ENCODE measurements at regions not wholly inside any gene's neighbourhood (a gene's known extent, or its start where the extent isn't known, plus 50 kb on each side); places are given as distances from the start of the nearest gene placed in this dataset.

DNA sequence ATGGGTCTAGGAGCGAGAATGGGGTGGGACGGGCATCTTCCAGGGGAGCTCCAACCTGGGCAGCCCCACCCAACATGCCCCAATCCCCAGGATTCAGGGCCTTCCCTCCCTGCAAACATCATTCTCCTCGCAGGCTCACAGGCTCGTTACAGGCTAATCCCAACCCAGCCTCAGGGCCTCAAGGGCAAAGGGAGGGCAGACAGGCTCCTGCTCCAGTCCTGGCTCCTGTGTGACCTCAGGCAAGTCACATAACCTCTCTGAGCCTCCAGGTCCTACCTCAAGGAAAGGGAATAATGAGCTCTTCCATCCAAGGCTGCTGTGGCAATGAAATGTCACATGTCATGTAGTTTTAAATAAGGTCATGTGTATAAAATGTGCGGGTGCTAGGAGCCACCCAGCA lies 186.5 kb upstream of the TNRC6C start:
- H3K27ac ChIP-seq (ENCODE audit: extremely low read length, insufficient read depth, low read length): no peak overlapping the region
- WGBS (ENCODE audit: low lambda C conversion rate): 32% methylated on average over 3 of the region's 5 CpGs
- no peak overlapping the region for H3K4me2 ChIP-seq (ENCODE audit: low read depth, low read length)
- H3K9ac ChIP-seq (ENCODE audit: insufficient read depth, low read depth, low read length): no peak overlapping the region
- no peaks in the 10 kb centered on the region for H3K4me1 ChIP-seq (ENCODE audit: insufficient read depth, low read length)
- ATAC-seq (no peak), DNase-seq (ENCODE audit: low spot score) (no peak), FAIRE-seq (no peak)
- H3K4me3 ChIP-seq (replicated peaks in 1 of 3; ENCODE audit: insufficient read depth in 1 of 3, low read depth in 2 of 3, low read length in 3 of 3): no peak overlapping the region
- no TSS peak for BruUV-seq (replicated peaks)
- POLR2A ChIA-PET: no interaction called here
- H4K20me1 ChIP-seq (ENCODE audit: insufficient read depth, low read length): no peaks in the 10 kb centered on the region
- peaks cover 8 to 81% of the 10 kb centered on the region in 2 experiments for H3K27me3 ChIP-seq (ENCODE audit: control insufficient read depth in 1 of 2, insufficient read depth in 2 of 2, low read length in 2 of 2)
- H3K79me2 ChIP-seq (ENCODE audit: insufficient read depth, low read length): no peaks in the 10 kb centered on the region
- intact Hi-C loops (cut with micrococcal nuclease; ENCODE audit: unreplicated experiment): loop anchor here (1.0 to 10.0 kb wide), 2 partner anchors 21 to 233 kb away; no protein-coding TSS in a partner anchor
- TF ChIP-seq LBX2 (CRISPR knock-in tag; IDR thresholded peaks at IDR 0.05; ENCODE audit: borderline replicate concordance) (no peak), ZNF768 (CRISPR knock-in tag; IDR thresholded peaks at IDR 0.05) (peak; percentile 90), ZNF569 (CRISPR knock-in tag; IDR thresholded peaks at IDR 0.05; ENCODE audit: borderline replicate concordance) (no peak), SRY (CRISPR knock-in tag; IDR thresholded peaks at IDR 0.05) (0 out of 2 replicates have a peak, but pooled peaks have one; percentile 32), NAIF1 (CRISPR knock-in tag; IDR thresholded peaks at IDR 0.05; ENCODE audit: borderline replicate concordance) (no peak)
- CTCF ChIA-PET (ENCODE audit: low intra/inter-chr PET ratio, low total read pairs): no interaction called here
- no peaks in the 10 kb centered on the region for H3K36me3 ChIP-seq (replicated peaks in 1 of 2; ENCODE audit: control insufficient read depth in 1 of 2, insufficient read depth in 2 of 2, low read length in 2 of 2)
- H2AFZ ChIP-seq (ENCODE audit: low read length): no peak overlapping the region
- H3K9me3 ChIP-seq (ENCODE audit: low read length): no peaks in the 10 kb centered on the region
- in situ Hi-C loops (cut with HindIII; ENCODE audit: extremely low pct_ligation_motif_present, low pct_unique_long_range_greater_than_20kb): no loop called here

GRCh38 chr17:77772461-77772897 lies 186.0 kb upstream of the TNRC6C start:
- peak overlapping the region; percentile 25; the same call in 1 of the 2 replicates for H3K4me2 ChIP-seq (ENCODE audit: low read depth, low read length)
- POLR2A ChIA-PET: no interaction called here
- intact Hi-C loops (cut with micrococcal nuclease; ENCODE audit: unreplicated experiment) (loop anchor here (1.0 to 10.0 kb wide), 2 partner anchors 21 to 232 kb away; no protein-coding TSS in a partner anchor), in situ Hi-C loops (cut with HindIII; ENCODE audit: extremely low pct_ligation_motif_present, low pct_unique_long_range_greater_than_20kb) (no loop called here)
- BruUV-seq (replicated peaks): no TSS peak
- H3K9ac ChIP-seq (ENCODE audit: insufficient read depth, low read depth, low read length): no peak overlapping the region
- CTCF ChIA-PET (ENCODE audit: low intra/inter-chr PET ratio, low total read pairs): no interaction called here
- H4K20me1 ChIP-seq (ENCODE audit: insufficient read depth, low read length): no peaks in the 10 kb centered on the region
- 3% methylated on average over 10 of the region's 10 CpGs for WGBS (ENCODE audit: low lambda C conversion rate)
- peaks cover 8 to 78% of the 10 kb centered on the region in 2 experiments for H3K27me3 ChIP-seq (ENCODE audit: control insufficient read depth in 1 of 2, insufficient read depth in 2 of 2, low read length in 2 of 2)
- no peaks in the 10 kb centered on the region for H3K9me3 ChIP-seq (ENCODE audit: low read length)
- ATAC-seq (peak; percentile 96), FAIRE-seq (peak; percentile 46), DNase-seq (ENCODE audit: low spot score) (peak; percentile 56)
- H3K36me3 ChIP-seq (replicated peaks in 1 of 2; ENCODE audit: control insufficient read depth in 1 of 2, insufficient read depth in 2 of 2, low read length in 2 of 2): no peaks in the 10 kb centered on the region
- H3K4me3 ChIP-seq (replicated peaks in 1 of 3; ENCODE audit: insufficient read depth in 1 of 3, low read depth in 2 of 3, low read length in 3 of 3): peak overlapping the region in 1 of 3 experiments; percentile 7; a peak in 1 of 6 replicates
- H3K27ac ChIP-seq (ENCODE audit: extremely low read length, insufficient read depth, low read length): no peak overlapping the region
- H3K4me1 ChIP-seq (ENCODE audit: insufficient read depth, low read length): no peaks in the 10 kb centered on the region
- no peak overlapping the region for H2AFZ ChIP-seq (ENCODE audit: low read length)
- H3K79me2 ChIP-seq (ENCODE audit: insufficient read depth, low read length): no peaks in the 10 kb centered on the region
- TF ChIP-seq MEF2D (CRISPR knock-in tag; IDR thresholded peaks at IDR 0.05) (no peak), KDM3A (CRISPR knock-in tag; IDR thresholded peaks at IDR 0.05; ENCODE audit: low read depth) (0 out of 2 replicates have a peak, but pooled peaks have one; percentile 42), MAFF (IDR thresholded peaks at IDR 0.05; ENCODE audit: low read depth, low read length) (no peak), ZNF432 (CRISPR knock-in tag; IDR thresholded peaks at IDR 0.05; ENCODE audit: borderline replicate concordance) (no peak), ATAD3A (CRISPR knock-in tag; IDR thresholded peaks at IDR 0.05) (no peak), KLF16 (CRISPR knock-in tag; IDR thresholded peaks at IDR 0.05) (0 out of 4 replicates have a peak, but pooled peaks have one; percentile 24 to 32), GATA4 (IDR thresholded peaks at IDR 0.05; ENCODE audit: borderline replicate concordance, low read depth) (no peak), ARNT2 (CRISPR knock-in tag; IDR thresholded peaks at IDR 0.05; ENCODE audit: low read depth) (peak; percentile 38; the same call in 1 of the 2 replicates), ZNF350 (CRISPR knock-in tag; IDR thresholded peaks at IDR 0.05; ENCODE audit: borderline replicate concordance, low read depth) (peak; percentile 21; the same call in 1 of the 2 replicates)
- TF ChIP-seq, protein P1, sequence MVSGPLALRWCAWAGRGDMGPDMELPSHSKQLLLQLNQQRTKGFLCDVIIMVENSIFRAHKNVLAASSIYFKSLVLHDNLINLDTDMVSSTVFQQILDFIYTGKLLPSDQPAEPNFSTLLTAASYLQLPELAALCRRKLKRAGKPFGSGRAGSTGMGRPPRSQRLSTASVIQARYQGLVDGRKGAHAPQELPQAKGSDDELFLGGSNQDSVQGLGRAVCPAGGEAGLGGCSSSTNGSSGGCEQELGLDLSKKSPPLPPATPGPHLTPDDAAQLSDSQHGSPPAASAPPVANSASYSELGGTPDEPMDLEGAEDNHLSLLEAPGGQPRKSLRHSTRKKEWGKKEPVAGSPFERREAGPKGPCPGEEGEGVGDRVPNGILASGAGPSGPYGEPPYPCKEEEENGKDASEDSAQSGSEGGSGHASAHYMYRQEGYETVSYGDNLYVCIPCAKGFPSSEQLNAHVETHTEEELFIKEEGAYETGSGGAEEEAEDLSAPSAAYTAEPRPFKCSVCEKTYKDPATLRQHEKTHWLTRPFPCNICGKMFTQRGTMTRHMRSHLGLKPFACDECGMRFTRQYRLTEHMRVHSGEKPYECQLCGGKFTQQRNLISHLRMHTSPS (CRISPR knock-in tag; IDR thresholded peaks at IDR 0.05; ENCODE audit: low read depth): no peak
- TF ChIP-seq, protein P2, sequence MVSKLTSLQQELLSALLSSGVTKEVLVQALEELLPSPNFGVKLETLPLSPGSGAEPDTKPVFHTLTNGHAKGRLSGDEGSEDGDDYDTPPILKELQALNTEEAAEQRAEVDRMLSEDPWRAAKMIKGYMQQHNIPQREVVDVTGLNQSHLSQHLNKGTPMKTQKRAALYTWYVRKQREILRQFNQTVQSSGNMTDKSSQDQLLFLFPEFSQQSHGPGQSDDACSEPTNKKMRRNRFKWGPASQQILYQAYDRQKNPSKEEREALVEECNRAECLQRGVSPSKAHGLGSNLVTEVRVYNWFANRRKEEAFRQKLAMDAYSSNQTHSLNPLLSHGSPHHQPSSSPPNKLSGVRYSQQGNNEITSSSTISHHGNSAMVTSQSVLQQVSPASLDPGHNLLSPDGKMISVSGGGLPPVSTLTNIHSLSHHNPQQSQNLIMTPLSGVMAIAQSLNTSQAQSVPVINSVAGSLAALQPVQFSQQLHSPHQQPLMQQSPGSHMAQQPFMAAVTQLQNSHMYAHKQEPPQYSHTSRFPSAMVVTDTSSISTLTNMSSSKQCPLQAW (CRISPR knock-in tag; IDR thresholded peaks at IDR 0.05): no peak

Measured in HepG2 (cell line).